Large intestine (tissue), 3 donors: ENCODE measurements at regions not wholly inside any gene's neighbourhood (a gene's known extent, or its start where the extent isn't known, plus 50 kb on each side); places are given as distances from the start of the nearest gene placed in this dataset.

Source experiments
- DNase-seq, 2 donors: peaks; one replicate each; pipeline versions ENCODE4 v3.0.0 to v3.0.0-alpha.2; 2013
- H3K27ac ChIP-seq: one replicate; pipeline ENCODE4 v1.5.1; 2013; ENCODE audit warnings: low read length
- H3K27me3 ChIP-seq: 2 replicates; pipeline ENCODE4 v1.6.1; 2013; ENCODE audit warnings: low read length; ENCODE audit not compliant: control insufficient read depth, insufficient read depth
- H3K36me3 ChIP-seq: 2 replicates; pipeline ENCODE4 v1.6.1; 2013; ENCODE audit warnings: low read length; ENCODE audit not compliant: control insufficient read depth, insufficient read depth
- H3K4me1 ChIP-seq: one replicate; pipeline ENCODE4 v1.6.1; 2013; ENCODE audit warnings: low read length; ENCODE audit not compliant: control insufficient read depth, insufficient read depth
- H3K4me3 ChIP-seq: one replicate; pipeline ENCODE4 v1.5.1; 2013; ENCODE audit warnings: low read length
- H3K9me3 ChIP-seq: one replicate; pipeline ENCODE4 v1.6.1; 2013; ENCODE audit warnings: mild to moderate bottlenecking, low read depth, low read length, moderate library complexity; ENCODE audit not compliant: control insufficient read depth
- WGBS: methylation state at CpG from one replicate; pipeline ENCODE4 v1.1.5; 2013; ENCODE audit warnings: low lambda C conversion rate; ENCODE audit not compliant: insufficient coverage; 5-methylcytosine and 5-hydroxymethylcytosine counted together

- H3K4me3 ChIP-seq: no peak overlapping the region
- H3K9me3 ChIP-seq: no peaks in the 10 kb centered on the region
- no peaks in the 10 kb centered on the region for H3K36me3 ChIP-seq
- no peaks in the 10 kb centered on the region for H3K27me3 ChIP-seq
- no peaks in the 10 kb centered on the region for H3K4me1 ChIP-seq
- no peak for DNase-seq
- no peak overlapping the region for H3K27ac ChIP-seq
- WGBS: no CpG with 5 or more reads among the region's 5 CpGs
Measured at GRCh38 chr13:108435393-108436149, 166.1 kb downstream of the TNFSF13B start.

- no peaks in the 10 kb centered on the region for H3K4me1 ChIP-seq
- no peaks in the 10 kb centered on the region for H3K36me3 ChIP-seq
- no peak for DNase-seq
- H3K4me3 ChIP-seq: no peak overlapping the region
- no CpG with 5 or more reads among the region's 2 CpGs for WGBS
- H3K27me3 ChIP-seq: no peaks in the 10 kb centered on the region
- H3K9me3 ChIP-seq: no peaks in the 10 kb centered on the region
- H3K27ac ChIP-seq: no peak overlapping the region
Measured at GRCh38 chr13:108437496-108437895, 168.0 kb downstream of the TNFSF13B start.

GRCh38 chr13:108439556-108439955 is 170.0 kb downstream of the TNFSF13B start:
- DNase-seq: no peak
- no CpG with 5 or more reads among the region's 7 CpGs for WGBS
- Histone ChIP-seq H3K27me3 (no peaks in the 10 kb centered on the region), H3K4me3 (no peak overlapping the region), H3K4me1 (no peaks in the 10 kb centered on the region), H3K27ac (no peak overlapping the region), H3K9me3 (no peaks in the 10 kb centered on the region), H3K36me3 (no peaks in the 10 kb centered on the region)

GRCh38 chr13:108444448-108444847 is 174.9 kb downstream of the TNFSF13B start:
- no peaks in the 10 kb centered on the region for H3K36me3 ChIP-seq
- peak; percentile 49 to 91 for DNase-seq
- H3K9me3 ChIP-seq: no peaks in the 10 kb centered on the region
- no CpG with 5 or more reads among the region's 6 CpGs for WGBS
- H3K27me3 ChIP-seq: no peaks in the 10 kb centered on the region
- no peak overlapping the region for H3K4me3 ChIP-seq
- H3K4me1 ChIP-seq: no peaks in the 10 kb centered on the region
- H3K27ac ChIP-seq: no peak overlapping the region

- DNase-seq: no peak
- H3K4me3 ChIP-seq: no peak overlapping the region
- H3K4me1 ChIP-seq: no peaks in the 10 kb centered on the region
- H3K36me3 ChIP-seq: no peaks in the 10 kb centered on the region
- H3K27me3 ChIP-seq: no peaks in the 10 kb centered on the region
- no peak overlapping the region for H3K27ac ChIP-seq
- no peaks in the 10 kb centered on the region for H3K9me3 ChIP-seq
Measured at GRCh38 chr13:108448891-108449290, 179.4 kb downstream of the TNFSF13B start.

- no peak overlapping the region for H3K4me3 ChIP-seq
- no CpG with 5 or more reads among the region's 5 CpGs for WGBS
- DNase-seq: no peak
- H3K27me3 ChIP-seq: no peaks in the 10 kb centered on the region
- H3K4me1 ChIP-seq: no peaks in the 10 kb centered on the region
- H3K36me3 ChIP-seq: no peaks in the 10 kb centered on the region
- H3K27ac ChIP-seq: no peak overlapping the region
- H3K9me3 ChIP-seq: no peaks in the 10 kb centered on the region
Measured at GRCh38 chr13:108451121-108451520, 178.3 kb upstream of the MYO16 start.

- Histone ChIP-seq H3K27me3 (no peaks in the 10 kb centered on the region), H3K4me1 (no peaks in the 10 kb centered on the region), H3K36me3 (no peaks in the 10 kb centered on the region), H3K9me3 (no peaks in the 10 kb centered on the region), H3K27ac (no peak overlapping the region), H3K4me3 (no peak overlapping the region)
- WGBS: no CpG with 5 or more reads among the region's 2 CpGs
- no peak for DNase-seq
Measured at GRCh38 chr13:108455320-108455719, 174.1 kb upstream of the MYO16 start.

- no peak overlapping the region for H3K4me3 ChIP-seq
- no peak overlapping the region for H3K27ac ChIP-seq
- H3K9me3 ChIP-seq: no peaks in the 10 kb centered on the region
- no peaks in the 10 kb centered on the region for H3K27me3 ChIP-seq
- H3K4me1 ChIP-seq: no peaks in the 10 kb centered on the region
- H3K36me3 ChIP-seq: no peaks in the 10 kb centered on the region
- no peak for DNase-seq
- WGBS: no CpG with 5 or more reads among the region's 4 CpGs
Measured at GRCh38 chr13:108460043-108460442, 169.4 kb upstream of the MYO16 start.

GRCh38 chr13:108460746-108461145 is 168.7 kb upstream of the MYO16 start:
- no peaks in the 10 kb centered on the region for H3K36me3 ChIP-seq
- no peaks in the 10 kb centered on the region for H3K4me1 ChIP-seq
- DNase-seq: no peak
- H3K9me3 ChIP-seq: no peaks in the 10 kb centered on the region
- no peak overlapping the region for H3K27ac ChIP-seq
- H3K4me3 ChIP-seq: no peak overlapping the region
- WGBS: 100% methylated on average over 1 of the region's 4 CpGs
- H3K27me3 ChIP-seq: no peaks in the 10 kb centered on the region

GRCh38 chr13:108463340-108463739 is 166.1 kb upstream of the MYO16 start:
- Histone ChIP-seq H3K4me3 (no peak overlapping the region), H3K9me3 (no peaks in the 10 kb centered on the region), H3K27me3 (no peaks in the 10 kb centered on the region), H3K36me3 (no peaks in the 10 kb centered on the region), H3K27ac (no peak overlapping the region), H3K4me1 (no peaks in the 10 kb centered on the region)
- no CpG with 5 or more reads among the region's 3 CpGs for WGBS
- no peak for DNase-seq

- WGBS: no CpG with 5 or more reads among the region's 5 CpGs
- no peak overlapping the region for H3K4me3 ChIP-seq
- no peaks in the 10 kb centered on the region for H3K27me3 ChIP-seq
- H3K4me1 ChIP-seq: no peaks in the 10 kb centered on the region
- no peak overlapping the region for H3K27ac ChIP-seq
- no peaks in the 10 kb centered on the region for H3K9me3 ChIP-seq
- no peaks in the 10 kb centered on the region for H3K36me3 ChIP-seq
- no peak for DNase-seq
Measured at GRCh38 chr13:108470921-108471320, 158.5 kb upstream of the MYO16 start.
